Loucy (cell line): ENCODE measurements at regions not wholly inside any gene's neighbourhood (a gene's known extent, or its start where the extent isn't known, plus 50 kb on each side); places are given as distances from the start of the nearest gene placed in this dataset.

ENCODE experiments used
- H2AFZ ChIP-seq: fragments of 200-600 bp; sonication (generic); 2 replicates; pipeline ENCODE4 v1.6.0; 2016; ENCODE audit warnings: antibody characterized with exemption, mild to moderate bottlenecking, low read length, moderate library complexity
- H3F3A ChIP-seq: fragments of 200-600 bp; 2 replicates; pipeline ENCODE4 v1.6.0; 2016; ENCODE audit warnings: antibody characterized with exemption, low read depth, mild to moderate bottlenecking
- H3K27me3 ChIP-seq: fragments of 200-600 bp; sonication (generic); 2 replicates; pipeline ENCODE4 v1.6.1; 2014; ENCODE audit warnings: low read length, mild to moderate bottlenecking; ENCODE audit not compliant: insufficient read depth, poor library complexity, severe bottlenecking
- H3K36me3 ChIP-seq: fragments of 200-600 bp; sonication (generic); 2 replicates; pipeline ENCODE4 v1.6.1; 2016; ENCODE audit warnings: low read length; ENCODE audit not compliant: insufficient read depth
- H3K4me1 ChIP-seq: fragments of 200-600 bp; sonication (generic); 2 replicates; pipeline ENCODE4 v1.5.1; 2014; ENCODE audit warnings: low read length, mild to moderate bottlenecking; ENCODE audit not compliant: insufficient read depth, poor library complexity, severe bottlenecking
- H3K4me2 ChIP-seq: fragments of 200-600 bp; sonication (generic); 2 replicates; pipeline ENCODE4 v1.6.0; 2014; ENCODE audit warnings: antibody characterized with exemption, low read length, low read depth, mild to moderate bottlenecking; ENCODE audit not compliant: poor library complexity, severe bottlenecking
- H3K4me3 ChIP-seq: fragments of 200-600 bp; sonication (generic); 2 replicates; pipeline ENCODE4 v1.5.1; 2014; ENCODE audit warnings: low read length, mild to moderate bottlenecking, mixed read lengths; ENCODE audit not compliant: poor library complexity, severe bottlenecking
- H3K79me2 ChIP-seq: fragments of 200-600 bp; sonication (generic); 2 replicates; pipeline ENCODE4 v1.6.1; 2014; ENCODE audit warnings: low read length; ENCODE audit not compliant: insufficient read depth
- H3K9ac ChIP-seq: fragments of 200-600 bp; sonication (generic); 2 replicates; pipeline ENCODE4 v1.6.0; 2014; ENCODE audit warnings: mild to moderate bottlenecking, low read depth, low read length, moderate library complexity; ENCODE audit not compliant: poor library complexity, severe bottlenecking
- H3K9me2 ChIP-seq: fragments of 200-600 bp; sonication (generic); replicated peaks from 2 replicates; pipeline ENCODE4 v1.6.1; 2016; ENCODE audit warnings: low read depth, low read length, mixed read lengths
- H3K9me3 ChIP-seq: fragments of 200-600 bp; sonication (generic); 2 replicates; pipeline ENCODE4 v1.6.1; 2014; ENCODE audit warnings: mild to moderate bottlenecking, antibody characterized with exemption, low read length, low read depth; ENCODE audit not compliant: insufficient read depth
- H4K20me1 ChIP-seq: fragments of 200-600 bp; sonication (generic); 2 replicates; pipeline ENCODE4 v1.6.0; 2014; ENCODE audit warnings: antibody characterized with exemption, low read length, mild to moderate bottlenecking; ENCODE audit not compliant: insufficient read depth, poor library complexity, severe bottlenecking
- EZH2phosphoT487 ChIP-seq: fragments of 200-600 bp; IDR thresholded peaks from 2 replicates; pipeline ENCODE4 v1.6.1; 2018; ENCODE audit warnings: antibody characterized with exemption, mild to moderate bottlenecking, moderate library complexity, borderline replicate concordance
- TF ChIP-seq, protein P1 (sequence below): fragments of 200-600 bp; sonication (generic); conservative IDR thresholded peaks from 2 replicates; pipeline ENCODE4 v1.5.1; 2014; ENCODE audit warnings: mild to moderate bottlenecking, antibody characterized with exemption, low read length

DNA sequence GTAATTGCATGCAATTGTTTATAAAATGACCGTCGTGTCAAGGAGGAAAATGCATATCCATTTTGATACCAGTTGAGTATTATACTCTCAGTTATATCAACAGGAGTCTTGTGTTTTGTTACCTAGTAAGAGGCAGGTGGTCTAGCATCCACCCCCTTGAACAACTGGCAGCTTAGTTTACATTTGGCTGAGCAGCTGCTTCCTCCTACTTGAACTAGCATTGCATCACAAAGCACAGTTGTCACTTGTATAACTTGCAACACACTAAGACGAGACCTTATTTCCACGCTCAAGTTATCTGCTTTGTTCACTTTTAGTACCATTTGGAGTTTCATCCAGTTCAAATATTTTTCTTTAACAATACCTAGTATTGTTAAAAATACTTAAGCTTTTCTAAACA lies 75.4 kb upstream of the UBE2E3 start:
- H2AFZ ChIP-seq, result no peak overlapping the region
- no peaks in the 10 kb centered on the region for H3K79me2 ChIP-seq
- no peaks in the 10 kb centered on the region for H3K9me2 ChIP-seq
- no peaks in the 10 kb centered on the region for H3K4me1 ChIP-seq
- H3K4me2 ChIP-seq, result no peak overlapping the region
- no peaks in the 10 kb centered on the region for H3K27me3 ChIP-seq
- H3K4me3 ChIP-seq, result no peak overlapping the region
- TF ChIP-seq, protein P1, sequence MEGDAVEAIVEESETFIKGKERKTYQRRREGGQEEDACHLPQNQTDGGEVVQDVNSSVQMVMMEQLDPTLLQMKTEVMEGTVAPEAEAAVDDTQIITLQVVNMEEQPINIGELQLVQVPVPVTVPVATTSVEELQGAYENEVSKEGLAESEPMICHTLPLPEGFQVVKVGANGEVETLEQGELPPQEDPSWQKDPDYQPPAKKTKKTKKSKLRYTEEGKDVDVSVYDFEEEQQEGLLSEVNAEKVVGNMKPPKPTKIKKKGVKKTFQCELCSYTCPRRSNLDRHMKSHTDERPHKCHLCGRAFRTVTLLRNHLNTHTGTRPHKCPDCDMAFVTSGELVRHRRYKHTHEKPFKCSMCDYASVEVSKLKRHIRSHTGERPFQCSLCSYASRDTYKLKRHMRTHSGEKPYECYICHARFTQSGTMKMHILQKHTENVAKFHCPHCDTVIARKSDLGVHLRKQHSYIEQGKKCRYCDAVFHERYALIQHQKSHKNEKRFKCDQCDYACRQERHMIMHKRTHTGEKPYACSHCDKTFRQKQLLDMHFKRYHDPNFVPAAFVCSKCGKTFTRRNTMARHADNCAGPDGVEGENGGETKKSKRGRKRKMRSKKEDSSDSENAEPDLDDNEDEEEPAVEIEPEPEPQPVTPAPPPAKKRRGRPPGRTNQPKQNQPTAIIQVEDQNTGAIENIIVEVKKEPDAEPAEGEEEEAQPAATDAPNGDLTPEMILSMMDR, result no peak
- TF ChIP-seq EZH2phosphoT487, result no peak
- no peaks in the 10 kb centered on the region for H3K9me3 ChIP-seq
- no peaks in the 10 kb centered on the region for H3F3A ChIP-seq
- no peak overlapping the region for H3K9ac ChIP-seq
- H3K36me3 ChIP-seq, result no peaks in the 10 kb centered on the region
- no peaks in the 10 kb centered on the region for H4K20me1 ChIP-seq

DNA sequence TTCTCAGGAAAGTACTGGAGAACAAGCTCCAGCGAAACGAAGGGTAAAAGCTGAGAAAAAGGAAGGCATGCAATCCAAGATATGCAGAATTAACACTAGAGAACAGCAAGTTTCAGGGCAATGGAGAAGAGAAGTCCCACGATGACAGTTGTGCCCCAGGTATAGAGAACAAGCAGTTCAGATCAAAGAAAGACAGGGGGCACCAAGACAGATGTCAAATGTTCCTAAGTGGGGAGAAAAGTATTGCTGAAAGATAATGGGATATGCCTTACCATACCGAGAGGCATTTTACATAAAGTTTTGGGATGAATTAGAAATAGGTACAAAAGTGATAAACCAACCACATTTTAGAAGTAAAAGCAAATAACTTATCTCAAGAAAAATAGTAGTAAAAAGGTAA lies 79.1 kb upstream of the UBE2E3 start:
- Histone ChIP-seq H3K9ac (no peak overlapping the region), H3K4me1 (no peaks in the 10 kb centered on the region), H2AFZ (no peak overlapping the region), H3K79me2 (no peaks in the 10 kb centered on the region), H3K4me3 (no peak overlapping the region), H3K4me2 (no peak overlapping the region), H3K9me2 (no peaks in the 10 kb centered on the region), H3K27me3 (no peaks in the 10 kb centered on the region), H3K36me3 (no peaks in the 10 kb centered on the region), H3F3A (no peaks in the 10 kb centered on the region), H4K20me1 (no peaks in the 10 kb centered on the region), H3K9me3 (no peaks in the 10 kb centered on the region)
- TF ChIP-seq EZH2phosphoT487, result no peak
- TF ChIP-seq, protein P1, result no peak

DNA sequence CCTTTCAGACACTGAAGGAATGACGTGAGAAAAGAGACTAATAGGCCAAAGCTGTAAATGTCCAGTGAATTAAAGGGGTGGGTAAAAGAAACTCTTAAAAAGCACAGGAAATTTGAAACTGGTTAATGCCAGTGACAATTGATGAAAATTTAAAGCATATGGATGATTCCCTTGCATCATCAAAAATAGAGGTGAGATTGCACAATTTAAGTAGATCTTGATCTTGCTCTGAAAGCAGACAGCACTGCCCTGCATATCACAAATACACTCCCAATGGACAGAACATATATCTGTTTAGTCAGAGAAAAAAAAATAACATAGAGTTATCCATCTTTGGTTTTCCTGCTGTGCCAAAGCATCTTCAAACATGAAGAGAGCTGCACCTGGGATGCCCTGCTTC lies 86.7 kb upstream of the UBE2E3 start:
- H2AFZ ChIP-seq, result no peak overlapping the region
- no peaks in the 10 kb centered on the region for H3K9me2 ChIP-seq
- no peak overlapping the region for H3K9ac ChIP-seq
- no peak overlapping the region for H3K4me3 ChIP-seq
- H3F3A ChIP-seq, result no peaks in the 10 kb centered on the region
- H3K4me1 ChIP-seq, result no peaks in the 10 kb centered on the region
- H3K4me2 ChIP-seq, result no peak overlapping the region
- no peaks in the 10 kb centered on the region for H3K9me3 ChIP-seq
- H3K36me3 ChIP-seq, result no peaks in the 10 kb centered on the region
- H4K20me1 ChIP-seq, result no peaks in the 10 kb centered on the region
- no peaks in the 10 kb centered on the region for H3K79me2 ChIP-seq
- H3K27me3 ChIP-seq, result no peaks in the 10 kb centered on the region
- TF ChIP-seq, protein P1, result no peak
- TF ChIP-seq EZH2phosphoT487, result no peak
